ENCODE measurements at regions not wholly inside any gene's neighbourhood (a gene's known extent, or its start where the extent isn't known, plus 50 kb on each side); places are given as distances from the start of the nearest gene placed in this dataset.

DNA sequence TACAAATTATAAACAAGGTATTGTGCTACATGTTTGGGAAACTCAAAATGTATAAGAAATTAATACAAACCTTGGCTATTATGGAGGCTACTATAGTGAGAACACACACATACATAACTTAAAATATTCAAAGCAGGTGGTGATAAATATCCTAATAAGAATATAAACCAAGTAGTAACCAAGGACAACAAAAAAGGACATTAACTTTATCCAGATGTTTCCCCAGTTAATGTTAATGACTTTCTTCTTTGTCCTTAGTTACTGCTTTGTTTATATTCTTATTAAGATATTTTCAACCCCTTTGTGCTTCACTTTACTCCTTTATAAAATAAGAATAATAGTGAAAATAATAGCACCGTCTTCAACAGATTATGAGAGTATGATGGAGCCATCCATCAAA, 241.6 kb downstream of the CALCRL start:
- Histone ChIP-seq H3K9me2 (replicated peaks; ENCODE audit: insufficient read depth, low read length) (no peaks in the 10 kb centered on the region), H3K79me2 (ENCODE audit: insufficient read depth, low read length) (no peaks in the 10 kb centered on the region), H3K27ac (ENCODE audit: low read depth, low read length) (no peak overlapping the region), H3K4me2 (ENCODE audit: low read depth, low read length, poor library complexity, severe bottlenecking) (no peak overlapping the region), H4K20me1 (ENCODE audit: low read depth, low read length) (no peaks in the 10 kb centered on the region), H3K27me3 (ENCODE audit: low read length) (no peaks in the 10 kb centered on the region), H2AFZ (ENCODE audit: low read depth, low read length, severe bottlenecking) (no peak overlapping the region), H3K9me3 (ENCODE audit: insufficient read depth, low read length) (no peaks in the 10 kb centered on the region), H3K9ac (ENCODE audit: low read length) (no peak overlapping the region), H3K4me3 (ENCODE audit: insufficient read depth, low read length, poor library complexity, severe bottlenecking) (no peak overlapping the region), H3K36me3 (ENCODE audit: low read length) (no peaks in the 10 kb centered on the region), H3F3A (ENCODE audit: insufficient read depth) (no peaks in the 10 kb centered on the region)
- TF ChIP-seq, protein P1, sequence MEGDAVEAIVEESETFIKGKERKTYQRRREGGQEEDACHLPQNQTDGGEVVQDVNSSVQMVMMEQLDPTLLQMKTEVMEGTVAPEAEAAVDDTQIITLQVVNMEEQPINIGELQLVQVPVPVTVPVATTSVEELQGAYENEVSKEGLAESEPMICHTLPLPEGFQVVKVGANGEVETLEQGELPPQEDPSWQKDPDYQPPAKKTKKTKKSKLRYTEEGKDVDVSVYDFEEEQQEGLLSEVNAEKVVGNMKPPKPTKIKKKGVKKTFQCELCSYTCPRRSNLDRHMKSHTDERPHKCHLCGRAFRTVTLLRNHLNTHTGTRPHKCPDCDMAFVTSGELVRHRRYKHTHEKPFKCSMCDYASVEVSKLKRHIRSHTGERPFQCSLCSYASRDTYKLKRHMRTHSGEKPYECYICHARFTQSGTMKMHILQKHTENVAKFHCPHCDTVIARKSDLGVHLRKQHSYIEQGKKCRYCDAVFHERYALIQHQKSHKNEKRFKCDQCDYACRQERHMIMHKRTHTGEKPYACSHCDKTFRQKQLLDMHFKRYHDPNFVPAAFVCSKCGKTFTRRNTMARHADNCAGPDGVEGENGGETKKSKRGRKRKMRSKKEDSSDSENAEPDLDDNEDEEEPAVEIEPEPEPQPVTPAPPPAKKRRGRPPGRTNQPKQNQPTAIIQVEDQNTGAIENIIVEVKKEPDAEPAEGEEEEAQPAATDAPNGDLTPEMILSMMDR (IDR thresholded peaks at IDR 0.05; ENCODE audit: insufficient read depth, low read length, poor library complexity, severe bottlenecking) = no peak
- no peak for TF ChIP-seq EZH2phosphoT487 (conservative IDR thresholded peaks at IDR 0.05; ENCODE audit: low read length)

DNA sequence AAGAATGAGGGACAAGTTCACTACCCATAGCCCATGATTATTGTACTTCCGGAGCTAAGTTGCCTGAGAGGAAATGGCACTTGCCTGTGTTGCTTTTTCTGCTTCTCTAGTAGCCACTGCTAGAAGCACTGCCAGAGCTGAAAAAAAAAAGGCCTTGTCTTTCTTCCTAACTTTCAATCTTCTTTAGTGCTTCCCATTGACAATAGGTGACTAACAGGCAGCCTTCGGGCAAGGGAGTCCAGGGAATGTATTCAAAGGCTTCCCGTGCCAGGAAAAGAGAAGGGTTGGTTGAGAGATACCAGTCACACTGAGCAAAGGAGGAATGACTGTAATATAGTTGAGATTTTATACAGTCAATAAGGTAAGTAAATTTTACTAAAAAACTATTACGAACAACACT, 242.0 kb downstream of the CALCRL start:
- Histone ChIP-seq H3K27ac (ENCODE audit: low read depth, low read length) (no peak overlapping the region), H3F3A (ENCODE audit: insufficient read depth) (no peaks in the 10 kb centered on the region), H3K9ac (ENCODE audit: low read length) (no peak overlapping the region), H3K9me3 (ENCODE audit: insufficient read depth, low read length) (no peaks in the 10 kb centered on the region), H3K9me2 (replicated peaks; ENCODE audit: insufficient read depth, low read length) (no peaks in the 10 kb centered on the region), H3K79me2 (ENCODE audit: insufficient read depth, low read length) (no peaks in the 10 kb centered on the region), H3K36me3 (ENCODE audit: low read length) (no peaks in the 10 kb centered on the region), H3K27me3 (ENCODE audit: low read length) (no peaks in the 10 kb centered on the region), H4K20me1 (ENCODE audit: low read depth, low read length) (no peaks in the 10 kb centered on the region), H3K4me3 (ENCODE audit: insufficient read depth, low read length, poor library complexity, severe bottlenecking) (no peak overlapping the region), H2AFZ (ENCODE audit: low read depth, low read length, severe bottlenecking) (no peak overlapping the region), H3K4me2 (ENCODE audit: low read depth, low read length, poor library complexity, severe bottlenecking) (no peak overlapping the region)
- TF ChIP-seq, protein P1 (IDR thresholded peaks at IDR 0.05; ENCODE audit: insufficient read depth, low read length, poor library complexity, severe bottlenecking) = no peak
- TF ChIP-seq EZH2phosphoT487 (conservative IDR thresholded peaks at IDR 0.05; ENCODE audit: low read length) = no peak

DNA sequence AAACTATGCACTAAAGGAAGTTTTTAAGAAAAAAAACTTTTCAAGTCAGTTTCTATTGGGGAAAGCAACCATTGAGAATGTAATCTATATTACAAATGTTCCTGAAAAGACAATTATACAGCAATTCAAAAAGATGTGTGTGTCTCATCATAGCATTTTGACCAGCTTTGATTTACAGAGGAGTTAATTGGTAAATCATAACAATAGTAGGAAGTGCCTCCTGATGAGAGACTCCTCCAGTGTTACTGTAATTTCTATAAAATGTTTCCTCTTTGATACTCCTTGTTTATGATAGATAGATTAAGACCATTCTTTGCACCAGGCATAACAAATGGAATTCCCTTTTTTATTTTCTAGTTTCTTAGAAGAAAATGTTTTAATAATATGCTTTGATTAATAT, 249.9 kb downstream of the CALCRL start:
- H3F3A ChIP-seq (ENCODE audit: insufficient read depth) = no peaks in the 10 kb centered on the region
- no peaks in the 10 kb centered on the region for H3K9me2 ChIP-seq (replicated peaks; ENCODE audit: insufficient read depth, low read length)
- no peaks in the 10 kb centered on the region for H3K36me3 ChIP-seq (ENCODE audit: low read length)
- H3K79me2 ChIP-seq (ENCODE audit: insufficient read depth, low read length) = no peaks in the 10 kb centered on the region
- no peak overlapping the region for H3K4me2 ChIP-seq (ENCODE audit: low read depth, low read length, poor library complexity, severe bottlenecking)
- TF ChIP-seq EZH2phosphoT487 (conservative IDR thresholded peaks at IDR 0.05; ENCODE audit: low read length) = no peak
- TF ChIP-seq, protein P1 (IDR thresholded peaks at IDR 0.05; ENCODE audit: insufficient read depth, low read length, poor library complexity, severe bottlenecking) = no peak
- H3K27ac ChIP-seq (ENCODE audit: low read depth, low read length) = no peak overlapping the region
- no peaks in the 10 kb centered on the region for H3K9me3 ChIP-seq (ENCODE audit: insufficient read depth, low read length)
- H3K4me3 ChIP-seq (ENCODE audit: insufficient read depth, low read length, poor library complexity, severe bottlenecking) = no peak overlapping the region
- H3K27me3 ChIP-seq (ENCODE audit: low read length) = no peaks in the 10 kb centered on the region
- H4K20me1 ChIP-seq (ENCODE audit: low read depth, low read length) = no peaks in the 10 kb centered on the region
- H2AFZ ChIP-seq (ENCODE audit: low read depth, low read length, severe bottlenecking) = no peak overlapping the region
- H3K9ac ChIP-seq (ENCODE audit: low read length) = no peak overlapping the region
